Esophagus squamous epithelium (tissue), 5 donors: ENCODE measurements at regions not wholly inside any gene's neighbourhood (a gene's known extent, or its start where the extent isn't known, plus 50 kb on each side); places are given as distances from the start of the nearest gene placed in this dataset.
"Not testable (repeated sequence)": the region's sequence is repeated elsewhere in the genome, so short reads cannot be mapped to it uniquely, and the experiment has no call there.

Experiments used
- DNase-seq: peaks from one replicate; lab custom pipeline; 2025; lab: John Stamatoyannopoulos, UW
- H3K27ac ChIP-seq, 4 donors: fragments of 200-600 bp; sonication (generic); one replicate each; pipeline ENCODE4 v1.5.1; 2016 to 2019; ENCODE audit warnings: mild to moderate bottlenecking in 1 of 4
- H3K27me3 ChIP-seq, 4 donors: fragments of 200-600 bp; sonication (generic); 1 replicate in 3 of 4; 2 replicates in 1 of 4; pipeline versions ENCODE4 v1.5.1 to v1.6.0; 2017 to 2021; ENCODE audit warnings: antibody characterized with exemption in 1 of 4
- H3K36me3 ChIP-seq, 3 donors: fragments of 200-600 bp; sonication (generic); one replicate each; pipeline ENCODE4 v1.5.1; 2016 to 2019
- H3K4me1 ChIP-seq, 3 donors: fragments of 200-600 bp; sonication (generic); one replicate each; pipeline ENCODE4 v1.5.1; 2017 to 2019
- H3K4me3 ChIP-seq, 4 donors: fragments of 200-600 bp; sonication (generic); 1 replicate in 3 of 4; 2 replicates in 1 of 4; pipeline ENCODE4 v1.5.1; 2016 to 2019; ENCODE audit warnings: mild to moderate bottlenecking in 2 of 4, moderate library complexity in 1 of 4
- H3K9me3 ChIP-seq, 3 donors: fragments of 200-600 bp; sonication (generic); one replicate each; pipeline ENCODE4 v1.5.1; 2016 to 2019
- CTCF ChIP-seq, 6 experiments: fragments of 450-650 bp in 4 of 6; fragments of 200-600 bp in 2 of 6; sonication (generic) in 2 of 6; IDR thresholded peaks; one replicate each; pipeline ENCODE4 v1.5.1; 2016 to 2019; ENCODE audit warnings: antibody characterized with exemption in 6 of 6, mild to moderate bottlenecking in 4 of 6, moderate library complexity in 4 of 6
- POLR2A ChIP-seq, 4 donors: fragments of 450-650 bp; IDR thresholded peaks; one replicate each; pipeline ENCODE4 v1.6.1; 2017; ENCODE audit warnings: antibody characterized with exemption in 4 of 4, mild to moderate bottlenecking in 4 of 4, moderate library complexity in 3 of 4
- WGBS, 2 donors: methylation state at CpG; one replicate each; pipeline ENCODE4 v1.1.5; 2018; 5-methylcytosine and 5-hydroxymethylcytosine counted together
- intact Hi-C: fragments of 100-400 bp; cut with DNase I; formaldehyde crosslinking; loops from one replicate; pipeline ENCODE4 v1.15.0; 2022
- donor health status: DM: yes; HTN: yes; CAD: no.

- Histone ChIP-seq H3K9me3 (no peaks in the 10 kb centered on the region), H3K36me3 (no peaks in the 10 kb centered on the region), H3K4me1 (no peaks in the 10 kb centered on the region), H3K27ac (no peak overlapping the region), H3K4me3 (no peak overlapping the region), H3K27me3 (no peaks in the 10 kb centered on the region)
- intact Hi-C loops: no loop called here
- WGBS, 2 donors: 43 to 50% methylated on average over 1 to 4 of the region's 6 CpGs
- TF ChIP-seq CTCF (IDR thresholded peaks at IDR 0.05): no peak
- no peak for DNase-seq
Measured at GRCh38 chr7:153103202-153103601, 343.6 kb downstream of the ACTR3B start.

- DNase-seq: no peak
- Histone ChIP-seq H3K27ac (no peak overlapping the region), H3K9me3 (peaks cover 0 to 6% (median 0%) of the 10 kb centered on the region in 3 donors), H3K36me3 (no peaks in the 10 kb centered on the region), H3K27me3 (no peaks in the 10 kb centered on the region), H3K4me1 (no peaks in the 10 kb centered on the region), H3K4me3 (no peak overlapping the region)
- WGBS, 2 donors: 61 to 79% methylated on average over 5 of the region's 5 CpGs
- intact Hi-C loops: no loop called here
- TF ChIP-seq CTCF (IDR thresholded peaks at IDR 0.05): no peak
- no peak for TF ChIP-seq POLR2A (IDR thresholded peaks at IDR 0.05)
Measured at GRCh38 chr7:153107826-153108225, 348.3 kb downstream of the ACTR3B start.

DNA sequence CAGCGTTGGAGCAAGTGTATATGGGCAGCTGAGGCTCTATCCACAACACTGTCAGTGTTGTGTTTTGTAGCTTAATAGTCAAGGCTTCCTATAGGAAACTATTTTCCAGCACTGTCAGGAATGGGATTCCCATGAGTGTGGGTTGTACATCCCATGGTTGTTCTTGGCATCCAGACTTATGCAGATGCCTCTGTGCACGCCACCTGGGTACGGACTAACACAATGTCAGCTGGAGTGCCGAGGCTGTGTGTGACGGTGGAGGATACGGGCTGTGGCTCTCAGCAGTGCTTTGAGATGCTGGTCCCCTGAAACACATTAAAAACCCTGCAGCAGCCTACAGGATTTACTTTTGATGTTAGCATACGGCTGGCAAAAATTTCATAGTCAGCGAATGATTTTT, 350.0 kb downstream of the ACTR3B start:
- Histone ChIP-seq H3K27ac (no peak overlapping the region), H3K9me3 (peaks cover 0 to 6% (median 0%) of the 10 kb centered on the region in 3 donors), H3K4me3 (no peak overlapping the region), H3K36me3 (no peaks in the 10 kb centered on the region), H3K4me1 (no peaks in the 10 kb centered on the region), H3K27me3 (no peaks in the 10 kb centered on the region)
- 84 to 87% methylated on average over 3 to 8 of the region's 8 CpGs for WGBS, 2 donors
- no peak for DNase-seq
- TF ChIP-seq CTCF (IDR thresholded peaks at IDR 0.05) (no peak), POLR2A (IDR thresholded peaks at IDR 0.05) (no peak)
- intact Hi-C loops: no loop called here

GRCh38 chr7:153110606-153111005, 351.1 kb downstream of the ACTR3B start:
- TF ChIP-seq POLR2A (IDR thresholded peaks at IDR 0.05) (no peak), CTCF (IDR thresholded peaks at IDR 0.05) (no peak)
- H3K9me3 ChIP-seq: peaks cover 0 to 6% (median 0%) of the 10 kb centered on the region in 3 donors
- intact Hi-C loops: no loop called here
- H3K4me3 ChIP-seq: no peak overlapping the region
- no peaks in the 10 kb centered on the region for H3K36me3 ChIP-seq
- H3K27ac ChIP-seq: no peak overlapping the region
- no peaks in the 10 kb centered on the region for H3K4me1 ChIP-seq
- no peaks in the 10 kb centered on the region for H3K27me3 ChIP-seq
- DNase-seq: no peak
- WGBS, 2 donors: 80 to 92% methylated on average over 3 to 4 of the region's 5 CpGs

- H3K36me3 ChIP-seq, H3K27me3 ChIP-seq, H3K4me1 ChIP-seq, DNase-seq, H3K9me3 ChIP-seq, intact Hi-C loops, H3K27ac ChIP-seq, H3K4me3 ChIP-seq: not testable (repeated sequence)
- WGBS, 2 donors: 60 to 86% methylated on average over 8 of the region's 8 CpGs
Measured at GRCh38 chr7:153122255-153122654, 362.7 kb downstream of the ACTR3B start.

DNA sequence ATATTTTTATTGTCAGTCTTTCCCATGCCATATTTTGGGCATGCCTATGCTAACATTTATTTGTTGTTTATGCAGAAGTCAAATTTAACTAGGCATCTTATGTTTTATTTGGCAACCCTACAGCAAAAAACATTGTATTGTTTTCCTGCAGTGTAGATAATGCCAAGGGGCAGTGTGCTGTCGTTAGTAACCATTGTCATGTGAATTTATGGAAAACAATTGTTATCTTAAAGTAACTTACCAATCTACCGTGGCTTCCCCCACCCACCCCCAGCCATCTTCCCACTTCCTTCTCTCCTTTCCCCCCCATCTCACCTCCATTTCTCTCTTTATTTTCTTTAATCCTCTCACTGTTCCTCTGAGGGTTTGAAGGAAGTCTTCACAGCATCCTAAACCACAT, 370.5 kb downstream of the ACTR3B start:
- TF ChIP-seq CTCF (IDR thresholded peaks at IDR 0.05) (no peak), POLR2A (IDR thresholded peaks at IDR 0.05) (no peak)
- 10 to 18% methylated on average over 2 of the region's 2 CpGs for WGBS, 2 donors

More for the DNA sequence above, 370.5 kb downstream of the ACTR3B start:
- intact Hi-C loops: no loop called here
- H3K27ac ChIP-seq: no peak overlapping the region
- no peaks in the 10 kb centered on the region for H3K36me3 ChIP-seq
- no peak overlapping the region for H3K4me3 ChIP-seq
- DNase-seq: no peak
- no peaks in the 10 kb centered on the region for H3K4me1 ChIP-seq
- no peaks in the 10 kb centered on the region for H3K9me3 ChIP-seq
- no peaks in the 10 kb centered on the region for H3K27me3 ChIP-seq
